NT2/D1 (cell line): ENCODE measurements at regions not wholly inside any gene's neighbourhood (a gene's known extent, or its start where the extent isn't known, plus 50 kb on each side); places are given as distances from the start of the nearest gene placed in this dataset.

Source experiments
- DNase-seq: peaks from one replicate; pipeline ENCODE4 v3.0.0-alpha.2; 2011; ENCODE audit warnings: low read depth, low spot score
- H3K27me3 ChIP-seq: 2 replicates; pipeline ENCODE4 v1.6.0; 2011; ENCODE audit warnings: mild to moderate bottlenecking; ENCODE audit not compliant: insufficient read length, insufficient read depth
- H3K36me3 ChIP-seq: 2 replicates; pipeline ENCODE4 v1.6.1; 2011; ENCODE audit warnings: mild to moderate bottlenecking, low read length, mixed read lengths; ENCODE audit not compliant: insufficient read depth, insufficient read length
- H3K4me1 ChIP-seq: 2 replicates; pipeline ENCODE4 v1.5.1; 2011; ENCODE audit not compliant: insufficient read depth, insufficient read length
- H3K4me3 ChIP-seq: 2 replicates; pipeline ENCODE4 v1.5.1; 2011; ENCODE audit warnings: low read depth; ENCODE audit not compliant: insufficient read length
- H3K9ac ChIP-seq: 2 replicates; pipeline ENCODE4 v1.6.0; 2011; ENCODE audit warnings: low read depth; ENCODE audit not compliant: insufficient read length
- H3K9me3 ChIP-seq: 2 replicates; pipeline ENCODE4 v1.5.1; 2011; ENCODE audit warnings: mild to moderate bottlenecking, low read length; ENCODE audit not compliant: insufficient read depth
- SUZ12 ChIP-seq: IDR thresholded peaks from 2 replicates; pipeline ENCODE4 v1.6.1; 2011; ENCODE audit not compliant: insufficient read length, insufficient read depth; ENCODE audit errors: extremely low read depth
- YY1 ChIP-seq: IDR thresholded peaks from 2 replicates; pipeline ENCODE4 v1.6.1; 2011; ENCODE audit not compliant: insufficient read length, insufficient read depth
- ZNF274 ChIP-seq: IDR thresholded peaks from 2 replicates; pipeline ENCODE4 v1.6.1; 2011; ENCODE audit warnings: mild to moderate bottlenecking, low read depth, low read length

- H3K36me3 ChIP-seq = no peaks in the 10 kb centered on the region
- H3K4me3 ChIP-seq = no peak overlapping the region
- no peak for DNase-seq
- H3K4me1 ChIP-seq = no peaks in the 10 kb centered on the region
- H3K9ac ChIP-seq = no peak overlapping the region
- no peaks in the 10 kb centered on the region for H3K27me3 ChIP-seq
- no peak for TF ChIP-seq SUZ12
- no peak for TF ChIP-seq YY1
- TF ChIP-seq ZNF274 = no peak
- no peaks in the 10 kb centered on the region for H3K9me3 ChIP-seq
These were observed 241.1 kb upstream of the USP9Y start for GRCh38 chrY:12459965-12460364.

- Histone ChIP-seq H3K9ac (no peak overlapping the region), H3K36me3 (no peaks in the 10 kb centered on the region), H3K4me1 (no peaks in the 10 kb centered on the region), H3K4me3 (no peak overlapping the region), H3K9me3 (peaks cover 5% of the 10 kb centered on the region; the same call in 1 of the 2 replicates), H3K27me3 (no peaks in the 10 kb centered on the region)
- TF ChIP-seq ZNF274 (no peak), YY1 (no peak), SUZ12 (no peak)
- DNase-seq = no peak
These were observed 236.9 kb upstream of the USP9Y start for GRCh38 chrY:12464155-12464554.

- TF ChIP-seq SUZ12 = no peak
- no peak for TF ChIP-seq ZNF274
- no peak for TF ChIP-seq YY1
- H3K27me3 ChIP-seq = no peaks in the 10 kb centered on the region
These were observed 235.3 kb upstream of the USP9Y start for GRCh38 chrY:12465706-12466105.

GRCh38 chrY:12469081-12469480 is 231.9 kb upstream of the USP9Y start:
- Histone ChIP-seq H3K4me3 (no peak overlapping the region), H3K4me1 (no peaks in the 10 kb centered on the region), H3K9ac (no peak overlapping the region), H3K27me3 (no peaks in the 10 kb centered on the region), H3K9me3 (peaks cover 6% of the 10 kb centered on the region; the same call in 1 of the 2 replicates), H3K36me3 (no peaks in the 10 kb centered on the region)
- TF ChIP-seq ZNF274 = no peak
- no peak for TF ChIP-seq YY1
- no peak for TF ChIP-seq SUZ12
- no peak for DNase-seq

More at GRCh38 chrY:12465706-12466105, 235.3 kb upstream of the USP9Y start:
- H3K4me3 ChIP-seq = no peak overlapping the region
- H3K9me3 ChIP-seq = peaks cover 6% of the 10 kb centered on the region; the same call in 1 of the 2 replicates
- no peaks in the 10 kb centered on the region for H3K36me3 ChIP-seq
- H3K4me1 ChIP-seq = no peaks in the 10 kb centered on the region
- no peak overlapping the region for H3K9ac ChIP-seq
- no peak for DNase-seq

- H3K36me3 ChIP-seq = no peaks in the 10 kb centered on the region
- no peak overlapping the region for H3K9ac ChIP-seq
- H3K4me3 ChIP-seq = no peak overlapping the region
- H3K9me3 ChIP-seq = no peaks in the 10 kb centered on the region
- peaks cover 34% of the 10 kb centered on the region for H3K27me3 ChIP-seq
- no peaks in the 10 kb centered on the region for H3K4me1 ChIP-seq
- DNase-seq = no peak
- TF ChIP-seq SUZ12 (no peak), YY1 (no peak), ZNF274 (no peak)
These were observed 226.6 kb upstream of the USP9Y start for GRCh38 chrY:12474472-12474871.

- no peaks in the 10 kb centered on the region; the same call in 1 of the 2 replicates for H3K9me3 ChIP-seq
- DNase-seq = no peak
- H3K27me3 ChIP-seq = peaks cover 34% of the 10 kb centered on the region
These were observed 221.6 kb upstream of the USP9Y start for GRCh38 chrY:12479382-12479781.

GRCh38 chrY:12483394-12483793 is 217.6 kb upstream of the USP9Y start:
- DNase-seq = no peak
- peaks cover 17% of the 10 kb centered on the region for H3K27me3 ChIP-seq
- TF ChIP-seq ZNF274 (no peak), SUZ12 (no peak), YY1 (no peak)

More at GRCh38 chrY:12479382-12479781, 221.6 kb upstream of the USP9Y start:
- TF ChIP-seq SUZ12 (no peak), YY1 (no peak), ZNF274 (no peak)
- Histone ChIP-seq H3K36me3 (no peaks in the 10 kb centered on the region), H3K9ac (no peak overlapping the region), H3K4me1 (no peaks in the 10 kb centered on the region), H3K4me3 (no peak overlapping the region)

More at GRCh38 chrY:12483394-12483793, 217.6 kb upstream of the USP9Y start:
- Histone ChIP-seq H3K36me3 (no peaks in the 10 kb centered on the region), H3K4me1 (no peaks in the 10 kb centered on the region), H3K9ac (no peak overlapping the region), H3K4me3 (no peak overlapping the region), H3K9me3 (no peaks in the 10 kb centered on the region; the same call in 1 of the 2 replicates)
